ENCODE measurements at regions not wholly inside any gene's neighbourhood (a gene's known extent, or its start where the extent isn't known, plus 50 kb on each side); places are given as distances from the start of the nearest gene placed in this dataset.

DNA sequence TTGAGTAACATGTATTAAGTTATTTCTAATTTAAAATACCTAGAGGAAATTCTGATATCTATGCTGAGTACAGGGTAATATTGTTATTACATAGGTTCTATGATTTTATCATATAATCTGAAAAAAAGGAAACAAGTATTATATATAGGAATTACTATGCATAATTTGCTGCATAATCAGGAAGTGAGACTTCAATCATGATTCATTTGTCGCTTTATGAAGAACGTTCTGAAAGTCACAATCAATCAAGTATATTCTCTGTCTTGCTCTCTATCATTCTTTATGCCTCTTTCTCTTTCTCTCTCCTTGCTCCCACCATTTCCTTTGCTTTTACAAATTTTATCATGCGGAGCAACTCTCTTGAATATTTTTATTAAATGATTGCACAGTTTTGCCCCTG is 1130.3 kb downstream of the PLA2G4A start:
- Histone ChIP-seq H4K20me1 (ENCODE audit: insufficient read depth, low read length) (no peaks in the 10 kb centered on the region), H3K79me2 (ENCODE audit: insufficient read depth, low read length) (no peaks in the 10 kb centered on the region), H3K9me3 (ENCODE audit: insufficient read depth, low read length, severe bottlenecking) (no peaks in the 10 kb centered on the region), H3K27me3 (ENCODE audit: insufficient read depth, low read length, poor library complexity) (no peaks in the 10 kb centered on the region), H3K4me1 (ENCODE audit: insufficient read depth, low read length) (no peaks in the 10 kb centered on the region), H3K4me3 (ENCODE audit: low read depth in 1 of 2, low read length in 2 of 2) (no peak overlapping the region), H3K27ac (ENCODE audit: low read length) (no peak overlapping the region), H3K36me3 (ENCODE audit: insufficient read depth, low read length) (no peaks in the 10 kb centered on the region), H3K9ac (ENCODE audit: low read depth, low read length) (no peak overlapping the region), H2AFZ (ENCODE audit: low read depth, low read length) (no peak overlapping the region), H3K4me2 (ENCODE audit: insufficient read depth, low read length) (no peak overlapping the region)
- no peak for TF ChIP-seq EZH2 (IDR thresholded peaks at IDR 0.05; ENCODE audit: borderline replicate concordance, low read depth, low read length, severe bottlenecking)
- TF ChIP-seq, protein P1, sequence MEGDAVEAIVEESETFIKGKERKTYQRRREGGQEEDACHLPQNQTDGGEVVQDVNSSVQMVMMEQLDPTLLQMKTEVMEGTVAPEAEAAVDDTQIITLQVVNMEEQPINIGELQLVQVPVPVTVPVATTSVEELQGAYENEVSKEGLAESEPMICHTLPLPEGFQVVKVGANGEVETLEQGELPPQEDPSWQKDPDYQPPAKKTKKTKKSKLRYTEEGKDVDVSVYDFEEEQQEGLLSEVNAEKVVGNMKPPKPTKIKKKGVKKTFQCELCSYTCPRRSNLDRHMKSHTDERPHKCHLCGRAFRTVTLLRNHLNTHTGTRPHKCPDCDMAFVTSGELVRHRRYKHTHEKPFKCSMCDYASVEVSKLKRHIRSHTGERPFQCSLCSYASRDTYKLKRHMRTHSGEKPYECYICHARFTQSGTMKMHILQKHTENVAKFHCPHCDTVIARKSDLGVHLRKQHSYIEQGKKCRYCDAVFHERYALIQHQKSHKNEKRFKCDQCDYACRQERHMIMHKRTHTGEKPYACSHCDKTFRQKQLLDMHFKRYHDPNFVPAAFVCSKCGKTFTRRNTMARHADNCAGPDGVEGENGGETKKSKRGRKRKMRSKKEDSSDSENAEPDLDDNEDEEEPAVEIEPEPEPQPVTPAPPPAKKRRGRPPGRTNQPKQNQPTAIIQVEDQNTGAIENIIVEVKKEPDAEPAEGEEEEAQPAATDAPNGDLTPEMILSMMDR (IDR thresholded peaks at IDR 0.05; ENCODE audit: borderline replicate concordance, extremely low read depth, low read length, poor library complexity, severe bottlenecking) = no peak
- DNase-seq = no peak
- ATAC-seq (ENCODE audit: insufficient read depth, low read depth) = no peak

DNA sequence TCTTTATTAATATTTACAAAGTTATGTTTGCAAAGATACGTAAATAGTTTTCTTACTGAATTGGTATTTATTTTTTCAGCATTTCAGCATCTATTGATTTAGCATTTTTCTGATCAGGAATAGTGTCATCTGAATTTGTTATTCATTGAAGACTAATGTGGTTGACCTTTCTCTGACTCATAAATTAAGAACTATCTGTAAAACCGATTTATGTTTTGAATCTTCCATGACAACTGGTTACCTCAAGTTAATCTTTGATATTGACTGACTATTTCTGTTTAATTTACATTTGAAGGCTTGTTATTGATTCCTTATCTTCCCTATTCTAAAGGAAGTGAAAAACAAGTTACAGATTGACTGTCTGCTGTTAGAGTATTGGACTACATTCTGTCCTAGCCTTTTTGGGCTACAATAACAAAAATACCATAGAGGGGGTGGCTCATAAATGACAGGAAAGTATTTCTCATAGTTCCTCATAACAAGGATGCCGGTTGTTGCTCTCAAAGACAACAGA is 1131.4 kb downstream of the PLA2G4A start:
- Histone ChIP-seq H3K36me3 (ENCODE audit: insufficient read depth, low read length) (no peaks in the 10 kb centered on the region), H2AFZ (ENCODE audit: low read depth, low read length) (no peak overlapping the region), H3K9ac (ENCODE audit: low read depth, low read length) (no peak overlapping the region), H3K9me3 (ENCODE audit: insufficient read depth, low read length, severe bottlenecking) (no peaks in the 10 kb centered on the region), H3K27ac (ENCODE audit: low read length) (no peak overlapping the region), H4K20me1 (ENCODE audit: insufficient read depth, low read length) (no peaks in the 10 kb centered on the region), H3K4me1 (ENCODE audit: insufficient read depth, low read length) (no peaks in the 10 kb centered on the region), H3K4me2 (ENCODE audit: insufficient read depth, low read length) (no peak overlapping the region), H3K79me2 (ENCODE audit: insufficient read depth, low read length) (no peaks in the 10 kb centered on the region), H3K4me3 (ENCODE audit: low read depth in 1 of 2, low read length in 2 of 2) (no peak overlapping the region), H3K27me3 (ENCODE audit: insufficient read depth, low read length, poor library complexity) (no peaks in the 10 kb centered on the region)
- no peak for TF ChIP-seq EZH2 (IDR thresholded peaks at IDR 0.05; ENCODE audit: borderline replicate concordance, low read depth, low read length, severe bottlenecking)
- TF ChIP-seq, protein P1 (IDR thresholded peaks at IDR 0.05; ENCODE audit: borderline replicate concordance, extremely low read depth, low read length, poor library complexity, severe bottlenecking) = no peak
- DNase-seq = no peak
- ATAC-seq (ENCODE audit: insufficient read depth, low read depth) = no peak

DNA sequence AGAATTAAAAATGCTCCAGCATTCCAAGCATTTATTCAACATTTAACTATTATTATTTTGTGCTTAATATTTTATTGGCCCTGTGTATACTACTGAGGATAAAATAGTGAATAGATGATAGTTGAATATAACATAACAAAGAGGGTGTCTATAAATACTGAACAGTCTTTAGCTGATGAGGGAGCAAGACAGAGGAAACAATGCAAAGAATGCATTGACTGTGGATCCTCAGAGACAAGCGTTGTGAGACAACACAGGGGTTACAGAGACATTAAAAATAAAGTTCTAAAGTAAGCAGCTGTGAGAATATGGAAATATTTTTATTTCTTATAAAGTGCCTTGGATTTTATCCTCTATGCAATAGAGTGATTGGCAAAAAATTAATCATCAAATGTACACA is 1133.1 kb downstream of the PLA2G4A start:
- ATAC-seq (ENCODE audit: insufficient read depth, low read depth) (no peak), DNase-seq (no peak)
- no peak overlapping the region for H2AFZ ChIP-seq (ENCODE audit: low read depth, low read length)
- H3K27ac ChIP-seq (ENCODE audit: low read length) = no peak overlapping the region
- no peaks in the 10 kb centered on the region for H3K4me1 ChIP-seq (ENCODE audit: insufficient read depth, low read length)
- no peak overlapping the region for H3K4me3 ChIP-seq (ENCODE audit: low read depth in 1 of 2, low read length in 2 of 2)
- no peak overlapping the region for H3K9ac ChIP-seq (ENCODE audit: low read depth, low read length)
- H3K79me2 ChIP-seq (ENCODE audit: insufficient read depth, low read length) = no peaks in the 10 kb centered on the region
- H3K27me3 ChIP-seq (ENCODE audit: insufficient read depth, low read length, poor library complexity) = no peaks in the 10 kb centered on the region
- H4K20me1 ChIP-seq (ENCODE audit: insufficient read depth, low read length) = no peaks in the 10 kb centered on the region
- no peaks in the 10 kb centered on the region for H3K36me3 ChIP-seq (ENCODE audit: insufficient read depth, low read length)
- H3K4me2 ChIP-seq (ENCODE audit: insufficient read depth, low read length) = no peak overlapping the region
- TF ChIP-seq, protein P1 (IDR thresholded peaks at IDR 0.05; ENCODE audit: borderline replicate concordance, extremely low read depth, low read length, poor library complexity, severe bottlenecking) = no peak
- no peak for TF ChIP-seq EZH2 (IDR thresholded peaks at IDR 0.05; ENCODE audit: borderline replicate concordance, low read depth, low read length, severe bottlenecking)
- H3K9me3 ChIP-seq (ENCODE audit: insufficient read depth, low read length, severe bottlenecking) = no peaks in the 10 kb centered on the region

GRCh38 chr1:187971851-187972250 is 1143.1 kb downstream of the PLA2G4A start:
- DNase-seq = no peak
- no peak for ATAC-seq (ENCODE audit: insufficient read depth, low read depth)
- Histone ChIP-seq H3K4me2 (ENCODE audit: insufficient read depth, low read length) (no peak overlapping the region), H3K4me1 (ENCODE audit: insufficient read depth, low read length) (no peaks in the 10 kb centered on the region), H3K4me3 (ENCODE audit: low read depth in 1 of 2, low read length in 2 of 2) (no peak overlapping the region), H3K27ac (ENCODE audit: low read length) (no peak overlapping the region), H3K36me3 (ENCODE audit: insufficient read depth, low read length) (no peaks in the 10 kb centered on the region), H3K79me2 (ENCODE audit: insufficient read depth, low read length) (no peaks in the 10 kb centered on the region), H4K20me1 (ENCODE audit: insufficient read depth, low read length) (no peaks in the 10 kb centered on the region), H2AFZ (ENCODE audit: low read depth, low read length) (no peak overlapping the region), H3K9me3 (ENCODE audit: insufficient read depth, low read length, severe bottlenecking) (no peaks in the 10 kb centered on the region), H3K9ac (ENCODE audit: low read depth, low read length) (no peak overlapping the region), H3K27me3 (ENCODE audit: insufficient read depth, low read length, poor library complexity) (no peaks in the 10 kb centered on the region)
- no peak for TF ChIP-seq EZH2 (IDR thresholded peaks at IDR 0.05; ENCODE audit: borderline replicate concordance, low read depth, low read length, severe bottlenecking)
- TF ChIP-seq, protein P1 (IDR thresholded peaks at IDR 0.05; ENCODE audit: borderline replicate concordance, extremely low read depth, low read length, poor library complexity, severe bottlenecking) = no peak
